ENCODE measurements at regions not wholly inside any gene's neighbourhood (a gene's known extent, or its start where the extent isn't known, plus 50 kb on each side); places are given as distances from the start of the nearest gene placed in this dataset.
A peak's percentile ranks its signal among the peaks of the same experiment; 100 is the strongest.

DNA sequence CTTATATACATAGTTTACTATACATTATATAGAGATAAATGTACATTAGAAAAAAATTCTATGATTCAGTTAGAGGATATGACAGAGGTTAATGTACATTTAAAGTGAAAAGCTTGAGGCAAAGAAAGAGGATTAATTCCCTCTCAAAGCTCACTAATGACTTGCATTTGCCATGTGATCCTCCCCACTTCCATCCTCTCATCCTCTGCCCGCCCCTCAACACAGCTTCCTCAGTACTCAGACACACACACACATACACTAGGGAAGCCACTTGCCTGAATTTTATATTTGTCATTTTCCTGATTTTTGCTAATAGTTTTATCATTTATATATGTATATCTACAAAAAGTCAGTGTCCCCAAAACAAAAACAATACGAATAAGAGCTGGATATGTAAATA lies 764.5 kb downstream of the EFNA5 start:
- Histone ChIP-seq H3K4me3 (no peak overlapping the region), H3K4me1 (no peaks in the 10 kb centered on the region), H3K27me3 (no peaks in the 10 kb centered on the region), H3K9me3 (no peaks in the 10 kb centered on the region), H3K36me3 (no peaks in the 10 kb centered on the region), H3K27ac (no peak overlapping the region)
- ATAC-seq (no peak), DNase-seq (no peak)
- TF ChIP-seq, protein P1, sequence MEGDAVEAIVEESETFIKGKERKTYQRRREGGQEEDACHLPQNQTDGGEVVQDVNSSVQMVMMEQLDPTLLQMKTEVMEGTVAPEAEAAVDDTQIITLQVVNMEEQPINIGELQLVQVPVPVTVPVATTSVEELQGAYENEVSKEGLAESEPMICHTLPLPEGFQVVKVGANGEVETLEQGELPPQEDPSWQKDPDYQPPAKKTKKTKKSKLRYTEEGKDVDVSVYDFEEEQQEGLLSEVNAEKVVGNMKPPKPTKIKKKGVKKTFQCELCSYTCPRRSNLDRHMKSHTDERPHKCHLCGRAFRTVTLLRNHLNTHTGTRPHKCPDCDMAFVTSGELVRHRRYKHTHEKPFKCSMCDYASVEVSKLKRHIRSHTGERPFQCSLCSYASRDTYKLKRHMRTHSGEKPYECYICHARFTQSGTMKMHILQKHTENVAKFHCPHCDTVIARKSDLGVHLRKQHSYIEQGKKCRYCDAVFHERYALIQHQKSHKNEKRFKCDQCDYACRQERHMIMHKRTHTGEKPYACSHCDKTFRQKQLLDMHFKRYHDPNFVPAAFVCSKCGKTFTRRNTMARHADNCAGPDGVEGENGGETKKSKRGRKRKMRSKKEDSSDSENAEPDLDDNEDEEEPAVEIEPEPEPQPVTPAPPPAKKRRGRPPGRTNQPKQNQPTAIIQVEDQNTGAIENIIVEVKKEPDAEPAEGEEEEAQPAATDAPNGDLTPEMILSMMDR (IDR thresholded peaks at IDR 0.05): no peak
- intact Hi-C loops (cut with DNase I): no loop called here

- H3K4me3 ChIP-seq: no peak overlapping the region
- peak; percentile 75 for ATAC-seq
- H3K27me3 ChIP-seq: no peaks in the 10 kb centered on the region
- H3K27ac ChIP-seq: no peak overlapping the region
- no peaks in the 10 kb centered on the region for H3K36me3 ChIP-seq
- no peaks in the 10 kb centered on the region for H3K9me3 ChIP-seq
- TF ChIP-seq, protein P1 (IDR thresholded peaks at IDR 0.05): no peak
- H3K4me1 ChIP-seq: no peaks in the 10 kb centered on the region
- no peak for DNase-seq
- intact Hi-C loops (cut with DNase I): no loop called here
These were observed 775.8 kb downstream of the EFNA5 start for GRCh38 chr5:106894964-106895363.

GRCh38 chr5:106882035-106882434 lies 788.7 kb downstream of the EFNA5 start:
- ATAC-seq (no peak), DNase-seq (no peak)
- intact Hi-C loops (cut with DNase I): no loop called here
- Histone ChIP-seq H3K27ac (no peak overlapping the region), H3K4me3 (no peak overlapping the region), H3K36me3 (no peaks in the 10 kb centered on the region), H3K4me1 (no peaks in the 10 kb centered on the region), H3K27me3 (no peaks in the 10 kb centered on the region), H3K9me3 (no peaks in the 10 kb centered on the region)
- TF ChIP-seq, protein P1 (IDR thresholded peaks at IDR 0.05): no peak

- Histone ChIP-seq H3K4me1 (no peaks in the 10 kb centered on the region), H3K4me3 (no peak overlapping the region), H3K9me3 (no peaks in the 10 kb centered on the region), H3K36me3 (no peaks in the 10 kb centered on the region), H3K27me3 (no peaks in the 10 kb centered on the region), H3K27ac (no peak overlapping the region)
- ATAC-seq (no peak), DNase-seq (no peak)
- intact Hi-C loops (cut with DNase I): no loop called here
- TF ChIP-seq, protein P1 (IDR thresholded peaks at IDR 0.05): no peak
These were observed 790.1 kb downstream of the EFNA5 start for GRCh38 chr5:106880656-106881055.

DNA sequence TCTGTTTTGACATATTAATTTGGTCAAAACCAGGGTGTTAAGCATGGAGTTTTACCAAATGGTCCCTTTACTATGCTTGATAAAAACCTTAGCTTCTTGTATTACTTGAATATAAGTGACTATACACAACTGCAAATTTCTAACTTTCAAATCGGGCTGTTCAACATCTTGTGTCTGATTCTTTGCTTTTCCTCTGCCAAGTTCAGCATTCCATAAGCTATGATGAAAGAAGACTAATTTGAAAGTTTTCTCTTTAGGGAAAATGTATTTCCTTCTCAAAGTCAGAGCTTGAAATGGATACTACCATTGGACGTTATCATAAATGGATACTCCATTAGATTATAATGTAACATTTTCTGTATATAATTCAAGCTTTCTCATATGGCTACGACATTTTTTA lies 792.9 kb downstream of the EFNA5 start:
- H3K27ac ChIP-seq: no peak overlapping the region
- no peaks in the 10 kb centered on the region for H3K36me3 ChIP-seq
- no peaks in the 10 kb centered on the region for H3K9me3 ChIP-seq
- ATAC-seq (no peak), DNase-seq (no peak)
- no peaks in the 10 kb centered on the region for H3K27me3 ChIP-seq
- no peak overlapping the region for H3K4me3 ChIP-seq
- H3K4me1 ChIP-seq: no peaks in the 10 kb centered on the region
- intact Hi-C loops (cut with DNase I): no loop called here
- TF ChIP-seq, protein P1 (IDR thresholded peaks at IDR 0.05): no peak

DNA sequence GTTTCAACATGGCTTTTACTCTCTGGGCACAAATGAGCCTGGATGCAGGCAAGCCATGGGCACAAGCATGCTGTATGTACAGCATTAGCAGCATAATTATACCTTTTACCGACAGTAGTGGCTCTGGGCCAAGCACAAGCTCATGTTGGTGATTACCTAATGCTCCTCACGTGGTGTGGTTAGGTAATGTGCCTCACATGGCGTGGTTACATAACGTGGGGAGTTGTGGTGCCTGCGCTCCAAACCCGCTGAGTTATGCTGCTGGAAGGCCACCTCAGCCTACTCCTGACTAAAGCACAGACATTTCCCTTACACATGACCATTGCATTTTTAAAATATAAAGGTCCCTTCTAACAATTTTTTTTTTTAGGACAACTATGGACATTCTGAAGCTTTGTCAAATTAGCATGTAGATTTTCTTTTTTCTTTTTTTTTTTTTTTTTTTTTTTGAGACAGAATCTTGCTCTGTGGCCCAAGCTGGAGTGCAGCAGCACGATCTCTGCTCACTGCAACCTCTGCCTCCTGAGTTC lies 794.0 kb downstream of the EFNA5 start:
- DNase-seq: no peak
- intact Hi-C loops (cut with DNase I): no loop called here
- TF ChIP-seq, protein P1 (IDR thresholded peaks at IDR 0.05): no peak

More for the DNA sequence above, 794.0 kb downstream of the EFNA5 start:
- H3K27ac ChIP-seq: no peak overlapping the region
- H3K4me1 ChIP-seq: no peaks in the 10 kb centered on the region
- no peaks in the 10 kb centered on the region for H3K9me3 ChIP-seq
- no peaks in the 10 kb centered on the region for H3K27me3 ChIP-seq
- ATAC-seq: peak; percentile 45
- H3K36me3 ChIP-seq: no peaks in the 10 kb centered on the region
- no peak overlapping the region for H3K4me3 ChIP-seq
